ENCODE measurements at regions not wholly inside any gene's neighbourhood (a gene's known extent, or its start where the extent isn't known, plus 50 kb on each side); places are given as distances from the start of the nearest gene placed in this dataset.
A peak's percentile ranks its signal among the peaks of the same experiment; 100 is the strongest.

DNA sequence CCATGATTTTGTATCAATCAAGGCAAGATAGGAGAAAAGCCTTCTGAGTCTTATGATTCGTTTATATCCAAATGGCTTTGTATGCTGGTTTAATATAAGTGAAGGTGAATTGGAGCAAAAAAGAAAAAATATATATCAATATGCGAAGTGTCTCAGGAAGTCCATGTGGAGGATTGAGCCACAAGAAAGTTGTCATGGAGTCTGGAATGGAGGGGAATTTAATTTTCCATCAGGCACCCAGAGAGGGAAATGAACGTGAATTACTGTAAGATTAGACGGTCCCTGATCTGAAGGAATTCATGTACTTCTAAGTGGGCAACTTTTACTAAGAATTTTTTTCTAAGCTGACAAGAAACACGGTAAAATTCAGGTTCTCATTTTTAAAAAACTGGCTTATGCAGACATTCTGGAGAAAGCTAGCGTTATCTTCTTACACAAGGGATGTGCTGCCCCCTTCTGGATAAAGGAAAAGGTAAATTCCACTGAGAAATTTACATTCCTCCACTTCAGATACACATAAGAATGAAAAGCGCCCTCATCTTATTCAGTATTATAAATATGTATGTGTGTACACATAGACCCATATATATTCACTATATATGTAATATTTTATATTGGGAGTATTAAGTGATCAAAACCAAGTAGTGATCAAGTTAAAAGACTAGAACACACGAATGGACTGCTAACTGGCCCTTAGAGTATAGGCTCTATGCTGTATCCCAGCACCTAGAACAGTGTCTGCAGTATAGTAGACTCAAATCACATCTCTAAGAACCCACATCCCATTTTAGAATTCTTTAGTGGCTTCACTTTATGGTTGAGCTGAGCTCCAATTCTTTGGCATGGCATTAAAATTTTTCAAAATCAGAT, 289.0 kb upstream of the TFPI start:
- Histone ChIP-seq H3K4me3 (ENCODE audit: insufficient read depth, low read length, poor library complexity, severe bottlenecking) (no peak overlapping the region), H3F3A (ENCODE audit: insufficient read depth) (no peaks in the 10 kb centered on the region), H3K27ac (ENCODE audit: low read depth, low read length) (no peak overlapping the region), H3K9ac (ENCODE audit: low read length) (no peak overlapping the region), H3K9me2 (replicated peaks; ENCODE audit: insufficient read depth, low read length) (no peaks in the 10 kb centered on the region), H3K4me2 (ENCODE audit: low read depth, low read length, poor library complexity, severe bottlenecking) (no peak overlapping the region), H3K27me3 (ENCODE audit: low read length) (no peaks in the 10 kb centered on the region), H4K20me1 (ENCODE audit: low read depth, low read length) (no peaks in the 10 kb centered on the region), H3K9me3 (ENCODE audit: insufficient read depth, low read length) (no peaks in the 10 kb centered on the region), H3K79me2 (ENCODE audit: insufficient read depth, low read length) (no peaks in the 10 kb centered on the region), H3K36me3 (ENCODE audit: low read length) (no peaks in the 10 kb centered on the region), H2AFZ (ENCODE audit: low read depth, low read length, severe bottlenecking) (no peak overlapping the region)
- TF ChIP-seq, protein P1, sequence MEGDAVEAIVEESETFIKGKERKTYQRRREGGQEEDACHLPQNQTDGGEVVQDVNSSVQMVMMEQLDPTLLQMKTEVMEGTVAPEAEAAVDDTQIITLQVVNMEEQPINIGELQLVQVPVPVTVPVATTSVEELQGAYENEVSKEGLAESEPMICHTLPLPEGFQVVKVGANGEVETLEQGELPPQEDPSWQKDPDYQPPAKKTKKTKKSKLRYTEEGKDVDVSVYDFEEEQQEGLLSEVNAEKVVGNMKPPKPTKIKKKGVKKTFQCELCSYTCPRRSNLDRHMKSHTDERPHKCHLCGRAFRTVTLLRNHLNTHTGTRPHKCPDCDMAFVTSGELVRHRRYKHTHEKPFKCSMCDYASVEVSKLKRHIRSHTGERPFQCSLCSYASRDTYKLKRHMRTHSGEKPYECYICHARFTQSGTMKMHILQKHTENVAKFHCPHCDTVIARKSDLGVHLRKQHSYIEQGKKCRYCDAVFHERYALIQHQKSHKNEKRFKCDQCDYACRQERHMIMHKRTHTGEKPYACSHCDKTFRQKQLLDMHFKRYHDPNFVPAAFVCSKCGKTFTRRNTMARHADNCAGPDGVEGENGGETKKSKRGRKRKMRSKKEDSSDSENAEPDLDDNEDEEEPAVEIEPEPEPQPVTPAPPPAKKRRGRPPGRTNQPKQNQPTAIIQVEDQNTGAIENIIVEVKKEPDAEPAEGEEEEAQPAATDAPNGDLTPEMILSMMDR (IDR thresholded peaks at IDR 0.05; ENCODE audit: insufficient read depth, low read length, poor library complexity, severe bottlenecking), result peak; percentile 30
- no peak for TF ChIP-seq EZH2phosphoT487 (conservative IDR thresholded peaks at IDR 0.05; ENCODE audit: low read length)

GRCh38 chr2:187847245-187848208, 293.3 kb upstream of the TFPI start:
- Histone ChIP-seq H3K27me3 (ENCODE audit: low read length) (no peaks in the 10 kb centered on the region), H2AFZ (ENCODE audit: low read depth, low read length, severe bottlenecking) (no peak overlapping the region), H3K36me3 (ENCODE audit: low read length) (no peaks in the 10 kb centered on the region), H3K9me3 (ENCODE audit: insufficient read depth, low read length) (no peaks in the 10 kb centered on the region), H3K9me2 (replicated peaks; ENCODE audit: insufficient read depth, low read length) (no peaks in the 10 kb centered on the region), H3F3A (ENCODE audit: insufficient read depth) (no peaks in the 10 kb centered on the region), H4K20me1 (ENCODE audit: low read depth, low read length) (no peaks in the 10 kb centered on the region), H3K4me2 (ENCODE audit: low read depth, low read length, poor library complexity, severe bottlenecking) (no peak overlapping the region), H3K4me3 (ENCODE audit: insufficient read depth, low read length, poor library complexity, severe bottlenecking) (no peak overlapping the region), H3K79me2 (ENCODE audit: insufficient read depth, low read length) (no peaks in the 10 kb centered on the region), H3K27ac (ENCODE audit: low read depth, low read length) (no peak overlapping the region), H3K9ac (ENCODE audit: low read length) (no peak overlapping the region)
- TF ChIP-seq EZH2phosphoT487 (conservative IDR thresholded peaks at IDR 0.05; ENCODE audit: low read length), result no peak
- TF ChIP-seq, protein P1 (IDR thresholded peaks at IDR 0.05; ENCODE audit: insufficient read depth, low read length, poor library complexity, severe bottlenecking), result no peak

- Histone ChIP-seq H3K9me3 (ENCODE audit: insufficient read depth, low read length) (no peaks in the 10 kb centered on the region), H3F3A (ENCODE audit: insufficient read depth) (no peaks in the 10 kb centered on the region), H3K4me2 (ENCODE audit: low read depth, low read length, poor library complexity, severe bottlenecking) (no peak overlapping the region), H2AFZ (ENCODE audit: low read depth, low read length, severe bottlenecking) (no peak overlapping the region), H3K9ac (ENCODE audit: low read length) (no peak overlapping the region), H3K36me3 (ENCODE audit: low read length) (no peaks in the 10 kb centered on the region), H3K27ac (ENCODE audit: low read depth, low read length) (no peak overlapping the region), H3K4me3 (ENCODE audit: insufficient read depth, low read length, poor library complexity, severe bottlenecking) (no peak overlapping the region), H3K27me3 (ENCODE audit: low read length) (no peaks in the 10 kb centered on the region), H3K9me2 (replicated peaks; ENCODE audit: insufficient read depth, low read length) (no peaks in the 10 kb centered on the region), H3K79me2 (ENCODE audit: insufficient read depth, low read length) (no peaks in the 10 kb centered on the region), H4K20me1 (ENCODE audit: low read depth, low read length) (no peaks in the 10 kb centered on the region)
- no peak for TF ChIP-seq EZH2phosphoT487 (conservative IDR thresholded peaks at IDR 0.05; ENCODE audit: low read length)
- TF ChIP-seq, protein P1 (IDR thresholded peaks at IDR 0.05; ENCODE audit: insufficient read depth, low read length, poor library complexity, severe bottlenecking), result no peak
These were observed 297.8 kb upstream of the TFPI start for GRCh38 chr2:187851955-187852561.
